Subcutaneous abdominal adipose tissue (tissue), 5 donors: ENCODE measurements at regions not wholly inside any gene's neighbourhood (a gene's known extent, or its start where the extent isn't known, plus 50 kb on each side); places are given as distances from the start of the nearest gene placed in this dataset.

Source experiments
- H3K27ac ChIP-seq: one replicate; pipeline ENCODE4 v1.7.0; 2013; ENCODE audit warnings: low read depth, mild to moderate bottlenecking, inconsistent platforms, low read length, moderate library complexity
- H3K27me3 ChIP-seq, 5 donors: one replicate each; pipeline ENCODE4 v1.7.0; 2013; ENCODE audit warnings: low read length in 5 of 5, inconsistent platforms in 1 of 5; ENCODE audit not compliant: control insufficient read depth in 5 of 5, insufficient read depth in 4 of 5
- H3K36me3 ChIP-seq, 5 donors: one replicate each; pipeline ENCODE4 v1.7.0; 2013; ENCODE audit warnings: low read length in 5 of 5; ENCODE audit not compliant: control insufficient read depth in 5 of 5, insufficient read depth in 5 of 5
- H3K4me1 ChIP-seq, 5 donors: one replicate each; pipeline ENCODE4 v1.7.0; 2013; ENCODE audit warnings: low read length in 5 of 5, mild to moderate bottlenecking in 3 of 5, moderate library complexity in 1 of 5; ENCODE audit not compliant: control insufficient read depth in 5 of 5, insufficient read depth in 5 of 5
- H3K4me3 ChIP-seq, 5 donors: one replicate each; pipeline ENCODE4 v1.7.0; 2013; ENCODE audit warnings: low read length in 5 of 5, low read depth in 1 of 5
- H3K9ac ChIP-seq, 5 donors: one replicate each; pipeline ENCODE4 v1.7.0; 2013; ENCODE audit warnings: low read length in 5 of 5, mild to moderate bottlenecking in 4 of 5, moderate library complexity in 3 of 5
- H3K9me3 ChIP-seq, 5 donors: one replicate each; pipeline ENCODE4 v1.7.0; 2013; ENCODE audit warnings: low read length in 5 of 5; ENCODE audit not compliant: control insufficient read depth in 5 of 5
- donor health status: healthy.
- donor health status: healthy.
- donor health status: healthy.
- donor health status: healthy.
- donor health status: healthy.

- Histone ChIP-seq H3K9ac (no peak overlapping the region), H3K36me3 (no peaks in the 10 kb centered on the region), H3K4me3 (no peak overlapping the region), H3K4me1 (peaks cover 0 to 6% (median 0%) of the 10 kb centered on the region in 5 donors), H3K27me3 (no peaks in the 10 kb centered on the region), H3K9me3 (no peaks in the 10 kb centered on the region), H3K27ac (no peak overlapping the region)
These were observed 226.4 kb downstream of the FAM76B start for GRCh38 chr11:95563173-95563572.

- Histone ChIP-seq H3K4me1 (peaks cover 0 to 6% (median 0%) of the 10 kb centered on the region in 5 donors), H3K27me3 (no peaks in the 10 kb centered on the region), H3K9me3 (no peaks in the 10 kb centered on the region), H3K4me3 (no peak overlapping the region), H3K27ac (no peak overlapping the region), H3K36me3 (no peaks in the 10 kb centered on the region), H3K9ac (no peak overlapping the region)
These were observed 227.2 kb downstream of the FAM76B start for GRCh38 chr11:95562196-95562921.

DNA sequence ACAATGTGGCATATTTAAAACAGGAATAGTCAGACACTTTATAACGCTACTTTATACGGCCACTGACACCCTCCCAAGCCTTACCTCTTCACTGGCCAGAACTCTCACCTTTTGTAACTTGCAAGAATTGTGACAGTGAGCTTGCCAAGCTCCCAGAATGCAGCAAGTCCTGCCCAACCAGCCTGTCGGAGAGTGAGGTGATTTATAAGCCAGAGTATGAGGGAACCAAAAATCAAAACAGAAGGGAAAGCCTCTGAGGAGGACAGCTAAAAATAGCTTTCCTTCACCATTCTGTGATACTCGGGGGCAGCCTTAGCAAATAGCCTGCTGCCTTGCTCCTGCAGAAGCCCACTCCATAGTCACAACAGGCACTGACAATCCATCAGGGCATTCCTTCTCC lies 229.7 kb downstream of the FAM76B start:
- Histone ChIP-seq H3K27me3 (no peaks in the 10 kb centered on the region), H3K27ac (no peak overlapping the region), H3K36me3 (no peaks in the 10 kb centered on the region), H3K4me1 (peaks cover 0 to 10% (median 4%) of the 10 kb centered on the region in 5 donors), H3K9me3 (no peaks in the 10 kb centered on the region), H3K4me3 (no peak overlapping the region), H3K9ac (no peak overlapping the region)

GRCh38 chr11:95557376-95557775 lies 232.2 kb downstream of the FAM76B start:
- Histone ChIP-seq H3K9ac (no peak overlapping the region), H3K9me3 (no peaks in the 10 kb centered on the region), H3K4me3 (no peak overlapping the region), H3K4me1 (peaks cover 0 to 9% (median 3%) of the 10 kb centered on the region in 5 donors), H3K36me3 (no peaks in the 10 kb centered on the region), H3K27me3 (no peaks in the 10 kb centered on the region), H3K27ac (no peak overlapping the region)

- Histone ChIP-seq H3K4me3 (no peak overlapping the region), H3K36me3 (no peaks in the 10 kb centered on the region), H3K9ac (no peak overlapping the region), H3K9me3 (no peaks in the 10 kb centered on the region), H3K4me1 (peaks cover 0 to 9% (median 3%) of the 10 kb centered on the region in 5 donors), H3K27ac (no peak overlapping the region), H3K27me3 (no peaks in the 10 kb centered on the region)
These were observed 233.0 kb downstream of the FAM76B start for GRCh38 chr11:95556342-95557163.

DNA sequence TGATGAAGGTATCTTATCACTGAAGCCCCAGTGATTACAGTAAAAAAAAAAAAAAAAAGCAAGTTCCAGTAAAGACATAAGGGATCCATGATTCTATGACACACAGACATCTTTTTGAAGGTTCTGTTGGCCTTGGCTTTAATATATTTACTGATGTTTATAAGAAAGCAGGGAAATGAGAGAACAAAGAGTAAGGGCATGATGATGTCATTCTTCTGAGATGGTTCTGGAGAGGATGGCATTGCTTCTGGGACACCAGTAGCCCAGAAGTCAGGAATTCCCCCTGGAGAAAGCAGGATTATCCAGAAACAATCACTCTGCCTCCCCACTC lies 233.6 kb downstream of the FAM76B start:
- H3K4me3 ChIP-seq: no peak overlapping the region
- H3K4me1 ChIP-seq: peaks cover 0 to 9% (median 3%) of the 10 kb centered on the region in 5 donors
- H3K36me3 ChIP-seq: no peaks in the 10 kb centered on the region
- H3K27me3 ChIP-seq: no peaks in the 10 kb centered on the region
- no peak overlapping the region for H3K9ac ChIP-seq
- H3K27ac ChIP-seq: no peak overlapping the region
- no peaks in the 10 kb centered on the region for H3K9me3 ChIP-seq

- H3K4me1 ChIP-seq: peaks cover 0 to 9% (median 3%) of the 10 kb centered on the region in 5 donors
- H3K9ac ChIP-seq: no peak overlapping the region
These were observed 234.7 kb downstream of the FAM76B start for GRCh38 chr11:95554911-95555310.

GRCh38 chr11:95549301-95549700 lies 240.3 kb downstream of the FAM76B start:
- Histone ChIP-seq H3K9ac (no peak overlapping the region), H3K27me3 (no peaks in the 10 kb centered on the region), H3K4me3 (no peak overlapping the region), H3K27ac (no peak overlapping the region), H3K36me3 (no peaks in the 10 kb centered on the region), H3K4me1 (no peaks in the 10 kb centered on the region), H3K9me3 (no peaks in the 10 kb centered on the region)

More at GRCh38 chr11:95554911-95555310, 234.7 kb downstream of the FAM76B start:
- H3K9me3 ChIP-seq: no peaks in the 10 kb centered on the region
- H3K27me3 ChIP-seq: no peaks in the 10 kb centered on the region
- no peak overlapping the region for H3K4me3 ChIP-seq
- no peaks in the 10 kb centered on the region for H3K36me3 ChIP-seq
- no peak overlapping the region for H3K27ac ChIP-seq

GRCh38 chr11:95548416-95548815 lies 241.2 kb downstream of the FAM76B start:
- no peak overlapping the region for H3K9ac ChIP-seq
- no peaks in the 10 kb centered on the region for H3K36me3 ChIP-seq
- no peaks in the 10 kb centered on the region for H3K27me3 ChIP-seq
- H3K27ac ChIP-seq: no peak overlapping the region
- H3K9me3 ChIP-seq: no peaks in the 10 kb centered on the region
- no peaks in the 10 kb centered on the region for H3K4me1 ChIP-seq
- H3K4me3 ChIP-seq: no peak overlapping the region

DNA sequence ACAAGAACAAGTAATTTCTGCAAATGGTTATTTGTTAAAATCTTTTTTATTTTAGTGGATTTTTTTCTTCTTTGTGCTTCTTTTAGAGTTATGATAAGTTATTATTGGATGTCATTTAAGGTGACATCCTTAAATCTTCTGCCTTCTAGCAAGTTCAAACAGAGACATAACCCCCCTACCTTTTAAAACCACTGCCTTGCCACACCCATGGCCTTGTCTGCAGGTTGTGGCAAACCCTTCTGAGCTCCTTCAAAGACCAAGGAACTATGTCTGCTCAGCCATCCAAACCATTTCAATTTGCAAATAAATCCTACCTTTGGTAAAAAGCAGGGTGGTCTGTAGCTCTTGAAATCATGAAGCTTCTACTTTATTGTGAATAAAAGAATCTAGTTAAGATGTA lies 241.6 kb downstream of the FAM76B start:
- no peak overlapping the region for H3K27ac ChIP-seq
- H3K9ac ChIP-seq: no peak overlapping the region

More for the DNA sequence above, 241.6 kb downstream of the FAM76B start:
- H3K4me1 ChIP-seq: no peaks in the 10 kb centered on the region
- H3K4me3 ChIP-seq: no peak overlapping the region
- no peaks in the 10 kb centered on the region for H3K36me3 ChIP-seq
- H3K27me3 ChIP-seq: no peaks in the 10 kb centered on the region
- H3K9me3 ChIP-seq: no peaks in the 10 kb centered on the region
